ENCODE measurements at regions not wholly inside any gene's neighbourhood (a gene's known extent, or its start where the extent isn't known, plus 50 kb on each side); places are given as distances from the start of the nearest gene placed in this dataset.
"Not testable (repeated sequence)": the region's sequence is repeated elsewhere in the genome, so short reads cannot be mapped to it uniquely, and the experiment has no call there.

DNA sequence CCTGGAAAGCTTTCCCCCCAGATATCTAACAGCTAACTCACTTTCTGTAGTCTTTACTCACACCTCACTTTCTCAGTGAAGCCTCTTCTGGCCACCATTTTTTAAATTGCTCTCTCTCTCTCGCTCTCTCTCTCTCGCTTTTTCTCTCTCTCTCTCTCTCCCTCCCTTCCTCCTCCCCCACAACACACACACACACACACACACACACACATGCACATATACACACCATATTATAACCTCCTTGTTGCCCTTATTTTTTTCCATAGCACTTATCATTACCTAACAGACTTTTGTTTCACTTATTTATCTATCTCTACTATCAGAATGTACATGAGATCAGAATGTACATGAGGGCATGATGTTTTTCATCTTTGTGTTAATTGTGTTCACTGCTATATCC is 156.8 kb downstream of the DUSP6 start:
- H3K9ac ChIP-seq (ENCODE audit: insufficient read length), result no peak overlapping the region
- DNase-seq (ENCODE audit: low read depth, low spot score), result no peak
- H3K9me3 ChIP-seq (ENCODE audit: low read depth, low read length), result peaks cover 1% of the 10 kb centered on the region; the same call in 1 of the 2 replicates
- no peaks in the 10 kb centered on the region for H3K36me3 ChIP-seq (ENCODE audit: insufficient read depth, low read length)
- TF ChIP-seq EZH2 (IDR thresholded peaks at IDR 0.05) (no peak), FOXP2 (optimal IDR thresholded peaks at IDR 0.05; ENCODE audit: control extremely low read depth, extremely low read length, insufficient read depth) (no peak), POLR2AphosphoS5 (IDR thresholded peaks at IDR 0.05; ENCODE audit: borderline replicate concordance, low read depth, low read length) (no peak)
- no peak overlapping the region for H3K4me3 ChIP-seq
- H3K27ac ChIP-seq, result no peak overlapping the region

DNA sequence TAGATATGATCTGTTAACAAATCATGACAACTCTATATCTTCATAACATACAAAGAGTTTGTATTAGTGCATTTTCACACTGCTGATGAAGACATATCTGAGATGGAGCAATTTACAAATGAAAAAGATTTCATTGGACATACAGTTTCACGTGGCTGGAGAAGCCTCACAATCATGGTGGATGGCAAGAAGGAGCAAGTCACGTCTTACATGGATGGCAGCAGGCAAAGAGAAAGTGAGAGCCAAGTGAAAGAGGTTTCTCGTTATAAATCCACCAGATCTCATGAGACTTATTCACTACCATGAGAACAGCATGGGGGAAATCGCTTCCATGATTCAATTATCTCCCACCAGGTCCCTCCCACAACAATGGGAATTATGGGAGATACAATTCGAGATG is 157.6 kb downstream of the DUSP6 start:
- DNase-seq (ENCODE audit: low read depth, low spot score), result no peak
- no peak overlapping the region for H3K4me3 ChIP-seq
- peaks cover 7% of the 10 kb centered on the region; the same call in 1 of the 2 replicates for H3K9me3 ChIP-seq (ENCODE audit: low read depth, low read length)
- no peaks in the 10 kb centered on the region for H3K36me3 ChIP-seq (ENCODE audit: insufficient read depth, low read length)
- no peak overlapping the region for H3K9ac ChIP-seq (ENCODE audit: insufficient read length)
- H3K27ac ChIP-seq, result no peak overlapping the region
- TF ChIP-seq POLR2AphosphoS5 (IDR thresholded peaks at IDR 0.05; ENCODE audit: borderline replicate concordance, low read depth, low read length) (no peak), FOXP2 (optimal IDR thresholded peaks at IDR 0.05; ENCODE audit: control extremely low read depth, extremely low read length, insufficient read depth) (no peak), EZH2 (IDR thresholded peaks at IDR 0.05) (no peak)

DNA sequence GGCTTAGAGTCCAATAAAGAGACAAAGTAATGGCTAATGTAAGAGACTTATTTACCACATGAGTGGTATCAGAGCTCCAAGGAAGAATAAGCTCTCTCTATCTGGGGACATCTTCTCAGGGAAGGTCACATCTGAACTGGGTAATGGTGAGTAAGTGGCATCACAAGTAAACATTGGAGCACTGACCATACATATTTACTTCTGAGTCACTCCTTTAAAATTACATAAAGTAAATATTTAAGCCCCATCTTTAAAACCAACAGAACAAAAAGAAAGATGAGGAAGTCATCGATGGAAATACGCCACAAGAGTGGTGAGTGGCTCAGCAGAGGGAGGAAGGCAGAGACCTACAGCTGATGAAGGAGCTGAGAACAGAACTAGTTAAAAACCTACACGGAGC is 159.9 kb downstream of the DUSP6 start:
- TF ChIP-seq EZH2 (IDR thresholded peaks at IDR 0.05) (no peak), POLR2AphosphoS5 (IDR thresholded peaks at IDR 0.05; ENCODE audit: borderline replicate concordance, low read depth, low read length) (no peak), FOXP2 (optimal IDR thresholded peaks at IDR 0.05; ENCODE audit: control extremely low read depth, extremely low read length, insufficient read depth) (no peak)
- Histone ChIP-seq H3K36me3 (ENCODE audit: insufficient read depth, low read length) (no peaks in the 10 kb centered on the region), H3K4me3 (no peak overlapping the region), H3K27ac (no peak overlapping the region), H3K9me3 (ENCODE audit: low read depth, low read length) (peaks cover 9% of the 10 kb centered on the region; the same call in 1 of the 2 replicates), H3K9ac (ENCODE audit: insufficient read length) (no peak overlapping the region)
- DNase-seq (ENCODE audit: low read depth, low spot score), result no peak

DNA sequence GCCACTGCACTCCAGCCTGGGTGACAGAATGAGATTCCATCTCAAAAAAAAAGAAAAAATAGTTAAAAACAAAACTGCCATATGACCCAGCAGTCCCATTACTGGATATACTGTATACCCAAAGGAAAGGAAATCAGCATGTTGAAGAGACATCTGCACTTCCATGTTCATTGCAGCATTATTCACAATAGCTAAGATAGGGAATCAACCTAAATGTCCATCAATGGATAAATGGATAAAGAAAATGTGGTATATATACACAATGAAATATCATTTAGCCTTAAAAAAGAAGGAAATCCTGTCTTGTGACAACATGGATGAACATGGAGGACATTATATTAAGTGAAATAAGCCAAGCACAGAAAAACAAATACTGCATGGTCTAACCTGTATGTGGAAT is 160.7 kb downstream of the DUSP6 start:
- not testable (repeated sequence) for H3K27ac ChIP-seq; DNase-seq (ENCODE audit: low read depth, low spot score); H3K36me3 ChIP-seq (ENCODE audit: insufficient read depth, low read length); H3K9me3 ChIP-seq (ENCODE audit: low read depth, low read length); H3K4me3 ChIP-seq; H3K9ac ChIP-seq (ENCODE audit: insufficient read length)

DNA sequence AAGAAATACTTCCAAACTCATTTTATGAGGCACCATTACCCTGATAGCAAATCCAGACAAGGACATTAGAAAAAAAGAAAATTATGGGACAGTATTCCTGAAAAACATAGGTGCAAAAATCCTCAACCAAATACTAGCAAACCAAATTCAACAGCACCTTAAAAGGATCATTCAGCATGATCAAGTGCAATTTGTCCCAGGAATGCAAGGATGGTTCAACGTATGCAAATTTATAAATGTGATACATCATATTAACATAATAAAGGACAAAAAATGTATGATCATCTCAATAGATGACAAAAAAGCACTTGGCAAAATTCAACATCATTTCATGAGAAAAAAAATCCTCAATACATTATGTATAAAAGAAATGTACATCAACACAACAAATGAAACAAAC is 162.9 kb downstream of the DUSP6 start:
- no peak for TF ChIP-seq FOXP2 (optimal IDR thresholded peaks at IDR 0.05; ENCODE audit: control extremely low read depth, extremely low read length, insufficient read depth)
- peaks cover 9% of the 10 kb centered on the region; the same call in 1 of the 2 replicates for H3K9me3 ChIP-seq (ENCODE audit: low read depth, low read length)
- no peak for DNase-seq (ENCODE audit: low read depth, low spot score)

DNA sequence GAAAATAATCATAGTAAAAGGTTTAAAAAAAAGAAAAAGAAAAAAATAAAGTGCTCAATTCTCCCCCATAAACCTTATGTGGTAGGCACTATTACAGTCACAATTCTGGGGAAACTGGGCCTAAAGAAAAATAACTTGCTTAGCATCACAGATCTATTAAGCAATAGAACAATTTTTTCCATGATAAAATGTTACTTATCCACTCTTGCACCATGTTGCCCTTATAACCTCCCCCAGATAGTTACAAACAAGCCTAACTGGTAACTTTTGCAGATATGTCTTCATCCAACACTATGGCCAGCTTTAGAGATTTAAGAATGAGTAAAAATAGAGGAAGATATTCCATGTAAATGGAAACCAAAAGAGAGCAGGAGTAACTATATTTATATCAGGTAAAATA is 164.8 kb downstream of the DUSP6 start:
- TF ChIP-seq FOXP2 (optimal IDR thresholded peaks at IDR 0.05; ENCODE audit: control extremely low read depth, extremely low read length, insufficient read depth) (no peak), POLR2AphosphoS5 (IDR thresholded peaks at IDR 0.05; ENCODE audit: borderline replicate concordance, low read depth, low read length) (no peak), EZH2 (IDR thresholded peaks at IDR 0.05) (no peak)
- DNase-seq (ENCODE audit: low read depth, low spot score), result no peak
- H3K4me3 ChIP-seq, result no peak overlapping the region
- peaks cover 9% of the 10 kb centered on the region; the same call in 1 of the 2 replicates for H3K9me3 ChIP-seq (ENCODE audit: low read depth, low read length)
- no peak overlapping the region for H3K27ac ChIP-seq
- H3K9ac ChIP-seq (ENCODE audit: insufficient read length), result no peak overlapping the region
- H3K36me3 ChIP-seq (ENCODE audit: insufficient read depth, low read length), result no peaks in the 10 kb centered on the region

More for the DNA sequence above, 162.9 kb downstream of the DUSP6 start:
- Histone ChIP-seq H3K4me3 (no peak overlapping the region), H3K36me3 (ENCODE audit: insufficient read depth, low read length) (no peaks in the 10 kb centered on the region), H3K27ac (no peak overlapping the region), H3K9ac (ENCODE audit: insufficient read length) (no peak overlapping the region)

DNA sequence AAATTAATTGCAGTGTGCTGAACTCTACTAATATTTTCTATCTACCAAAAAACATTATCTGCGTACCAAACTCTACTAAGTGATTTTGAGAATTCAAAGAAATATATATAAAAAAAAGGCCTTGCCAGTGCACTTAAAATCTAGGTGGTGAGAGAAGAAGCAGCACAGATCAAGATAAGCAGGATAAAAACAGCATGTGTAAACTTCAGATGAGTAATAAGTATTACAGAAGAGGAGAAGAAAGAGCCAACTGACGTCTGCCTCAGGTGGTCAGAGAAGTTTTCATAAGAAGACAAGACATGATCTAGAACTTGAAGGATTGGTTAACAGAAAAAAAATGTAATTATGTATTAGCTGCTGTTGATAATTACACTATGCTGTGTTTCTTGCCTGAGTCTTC is 166.4 kb downstream of the DUSP6 start:
- Histone ChIP-seq H3K9ac (ENCODE audit: insufficient read length) (no peak overlapping the region), H3K9me3 (ENCODE audit: low read depth, low read length) (peaks cover 9% of the 10 kb centered on the region; the same call in 1 of the 2 replicates), H3K36me3 (ENCODE audit: insufficient read depth, low read length) (no peaks in the 10 kb centered on the region), H3K4me3 (no peak overlapping the region), H3K27ac (no peak overlapping the region)
- no peak for TF ChIP-seq EZH2 (IDR thresholded peaks at IDR 0.05)
- no peak for TF ChIP-seq FOXP2 (optimal IDR thresholded peaks at IDR 0.05; ENCODE audit: control extremely low read depth, extremely low read length, insufficient read depth)
- no peak for TF ChIP-seq POLR2AphosphoS5 (IDR thresholded peaks at IDR 0.05; ENCODE audit: borderline replicate concordance, low read depth, low read length)
- no peak for DNase-seq (ENCODE audit: low read depth, low spot score)

DNA sequence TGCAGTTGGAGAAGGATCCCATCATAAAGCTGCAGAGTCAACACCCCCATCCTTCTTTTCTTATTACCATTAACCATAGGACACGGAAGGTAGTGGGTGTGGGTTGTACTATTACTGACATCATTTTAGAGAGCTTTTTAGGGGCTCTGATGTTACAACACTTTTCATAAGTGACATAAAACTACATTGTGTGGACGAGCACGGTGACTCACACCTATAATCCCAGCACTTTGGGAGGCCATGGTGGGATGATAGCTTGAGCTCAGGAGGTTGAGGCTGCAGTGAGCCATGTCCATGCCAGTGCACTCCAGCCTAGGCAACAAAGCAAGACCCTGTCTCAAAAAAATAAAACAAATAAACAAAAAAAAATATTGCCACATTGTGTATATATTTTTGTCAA is 167.1 kb downstream of the DUSP6 start:
- Histone ChIP-seq H3K9ac (ENCODE audit: insufficient read length) (no peak overlapping the region), H3K4me3 (no peak overlapping the region), H3K36me3 (ENCODE audit: insufficient read depth, low read length) (no peaks in the 10 kb centered on the region), H3K9me3 (ENCODE audit: low read depth, low read length) (peaks cover 5% of the 10 kb centered on the region; the same call in 1 of the 2 replicates), H3K27ac (no peak overlapping the region)
- TF ChIP-seq EZH2 (IDR thresholded peaks at IDR 0.05), result no peak
- TF ChIP-seq POLR2AphosphoS5 (IDR thresholded peaks at IDR 0.05; ENCODE audit: borderline replicate concordance, low read depth, low read length), result no peak
- no peak for TF ChIP-seq FOXP2 (optimal IDR thresholded peaks at IDR 0.05; ENCODE audit: control extremely low read depth, extremely low read length, insufficient read depth)
- no peak for DNase-seq (ENCODE audit: low read depth, low spot score)

DNA sequence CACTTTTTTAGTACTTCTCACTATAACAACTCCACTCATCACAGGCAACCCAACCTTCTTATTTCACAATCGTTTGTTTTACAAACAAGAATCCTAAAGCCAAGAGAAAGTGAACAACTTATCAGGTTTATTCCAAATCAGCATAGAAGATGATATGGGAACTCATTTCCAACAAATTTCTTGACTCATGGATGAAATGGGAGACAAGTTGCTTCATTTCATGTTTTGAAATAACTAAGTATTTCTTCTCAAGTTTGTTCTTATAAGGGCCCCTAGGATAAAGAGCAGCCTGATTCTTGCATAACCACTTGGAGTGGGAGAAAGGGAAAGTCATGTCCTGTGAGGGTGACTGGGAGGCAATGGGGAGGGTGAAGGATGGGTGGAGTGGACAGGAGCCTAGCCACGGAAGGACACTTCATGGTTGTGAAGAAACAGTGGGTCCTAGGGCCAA is 168.3 kb downstream of the DUSP6 start:
- H3K9me3 ChIP-seq (ENCODE audit: low read depth, low read length), result no peaks in the 10 kb centered on the region
- no peak overlapping the region for H3K27ac ChIP-seq
- TF ChIP-seq POLR2AphosphoS5 (IDR thresholded peaks at IDR 0.05; ENCODE audit: borderline replicate concordance, low read depth, low read length), result no peak
- no peak for TF ChIP-seq FOXP2 (optimal IDR thresholded peaks at IDR 0.05; ENCODE audit: control extremely low read depth, extremely low read length, insufficient read depth)
- TF ChIP-seq EZH2 (IDR thresholded peaks at IDR 0.05), result no peak
- H3K9ac ChIP-seq (ENCODE audit: insufficient read length), result no peak overlapping the region
- no peaks in the 10 kb centered on the region for H3K36me3 ChIP-seq (ENCODE audit: insufficient read depth, low read length)
- DNase-seq (ENCODE audit: low read depth, low spot score), result no peak
- no peak overlapping the region for H3K4me3 ChIP-seq

Data from SK-N-MC (cell line).